GM19240 (cell line): ENCODE measurements at regions not wholly inside any gene's neighbourhood (a gene's known extent, or its start where the extent isn't known, plus 50 kb on each side); places are given as distances from the start of the nearest gene placed in this dataset.
"Not testable (repeated sequence)": the region's sequence is repeated elsewhere in the genome, so short reads cannot be mapped to it uniquely, and the experiment has no call there.

Experiments used
- DNase-seq: peaks from one replicate; pipeline ENCODE4 v3.0.0; 2011; ENCODE audit warnings: low spot score; ENCODE audit not compliant: insufficient read length

- no peak for DNase-seq
These were observed 259.6 kb downstream of the CCER1 start for GRCh38 chr12:90695415-90695814.

- DNase-seq: no peak
These were observed 264.9 kb downstream of the CCER1 start for GRCh38 chr12:90690120-90690519.

GRCh38 chr12:90687682-90688081 lies 267.3 kb downstream of the CCER1 start:
- DNase-seq: not testable (repeated sequence)

GRCh38 chr12:90683871-90684270 lies 271.1 kb downstream of the CCER1 start:
- no peak for DNase-seq

GRCh38 chr12:90682398-90682797 lies 272.6 kb downstream of the CCER1 start:
- no peak for DNase-seq

- DNase-seq: no peak
These were observed 275.3 kb downstream of the CCER1 start for GRCh38 chr12:90679674-90680073.

GRCh38 chr12:90677552-90677951 lies 277.4 kb downstream of the CCER1 start:
- DNase-seq: no peak

- DNase-seq: no peak
These were observed 277.9 kb downstream of the CCER1 start for GRCh38 chr12:90677055-90677454.

- no peak for DNase-seq
These were observed 279.9 kb downstream of the CCER1 start for GRCh38 chr12:90675106-90675505.

- no peak for DNase-seq
These were observed 282.9 kb downstream of the CCER1 start for GRCh38 chr12:90672081-90672480.

- DNase-seq: not testable (repeated sequence)
These were observed 291.0 kb downstream of the CCER1 start for GRCh38 chr12:90663949-90664348.

GRCh38 chr12:90659060-90659459 lies 295.9 kb downstream of the CCER1 start:
- DNase-seq: no peak

- no peak for DNase-seq
These were observed 301.9 kb downstream of the CCER1 start for GRCh38 chr12:90653040-90653439.

GRCh38 chr12:90652280-90652679 lies 302.7 kb downstream of the CCER1 start:
- DNase-seq: no peak

- DNase-seq: no peak
These were observed 309.8 kb downstream of the CCER1 start for GRCh38 chr12:90645181-90645580.

- DNase-seq: no peak
These were observed 323.3 kb downstream of the CCER1 start for GRCh38 chr12:90631591-90632212.

GRCh38 chr12:90630006-90630405 lies 325.0 kb downstream of the CCER1 start:
- no peak for DNase-seq

- DNase-seq: no peak
These were observed 326.8 kb downstream of the CCER1 start for GRCh38 chr12:90628213-90628612.

GRCh38 chr12:90627180-90627896 lies 327.6 kb downstream of the CCER1 start:
- no peak for DNase-seq

- DNase-seq: no peak
These were observed 332.5 kb downstream of the CCER1 start for GRCh38 chr12:90622431-90622830.

- DNase-seq: no peak
These were observed 333.0 kb downstream of the CCER1 start for GRCh38 chr12:90621927-90622326.

GRCh38 chr12:90619943-90620342 lies 335.0 kb downstream of the CCER1 start:
- DNase-seq: no peak

- DNase-seq: no peak
These were observed 336.4 kb downstream of the CCER1 start for GRCh38 chr12:90618586-90618985.
